HG03025 (cell line): ENCODE measurements at regions not wholly inside any gene's neighbourhood (a gene's known extent, or its start where the extent isn't known, plus 50 kb on each side); places are given as distances from the start of the nearest gene placed in this dataset.
"Not testable (repeated sequence)": the region's sequence is repeated elsewhere in the genome, so short reads cannot be mapped to it uniquely, and the experiment has no call there.

Experiments used
- ATAC-seq: cut with Tn5 transposase; IDR thresholded peaks from one replicate; pipeline ENCODE4 v1.9.1; 2021; ENCODE audit warnings: mild to moderate bottlenecking, moderate library complexity; ENCODE audit not compliant: unreplicated experiment, low FRiP score

- ATAC-seq, result no peak
Measured at GRCh38 chr6:94721459-94721858, 855.9 kb upstream of the MANEA start.

DNA sequence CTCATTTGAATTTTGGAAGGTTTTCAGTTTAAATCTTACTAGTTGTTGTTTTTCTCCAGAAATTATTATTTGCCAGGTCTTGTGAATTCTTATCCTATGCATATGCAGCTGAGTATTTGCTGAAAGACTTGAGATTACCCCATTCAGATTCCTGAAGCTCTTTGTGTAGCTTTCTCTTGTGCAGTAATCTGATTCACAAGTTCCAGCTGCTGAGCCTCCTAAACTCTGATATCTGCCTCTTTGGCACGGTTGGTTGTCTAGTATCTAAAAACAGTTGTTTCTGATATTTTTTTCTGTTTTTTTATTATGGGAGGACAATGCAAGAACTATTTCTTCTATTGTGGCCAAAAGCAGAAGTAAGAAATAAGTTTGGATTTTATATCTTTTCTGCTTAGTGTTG lies 863.9 kb upstream of the MANEA start:
- ATAC-seq, result no peak

GRCh38 chr6:94698773-94699172 lies 878.6 kb upstream of the MANEA start:
- no peak for ATAC-seq

GRCh38 chr6:94687255-94687654 lies 890.1 kb upstream of the MANEA start:
- ATAC-seq, result not testable (repeated sequence)

DNA sequence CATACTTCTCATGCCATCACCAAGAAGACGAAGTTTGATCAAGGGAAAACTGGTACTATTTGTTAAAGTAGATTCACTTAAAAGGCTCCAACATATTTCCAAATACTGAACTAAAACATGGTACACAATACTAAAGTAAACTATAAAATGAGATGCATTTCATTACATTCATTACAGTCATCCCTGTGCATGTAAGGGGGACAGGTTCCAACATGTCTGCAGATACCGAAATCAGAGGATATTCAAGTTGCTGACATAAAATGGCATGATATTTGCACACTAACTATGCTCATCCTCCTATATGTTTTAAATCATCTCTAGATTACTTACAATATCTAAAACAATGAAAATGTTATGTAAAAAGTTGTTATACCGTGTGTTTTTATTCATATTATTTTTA lies 893.9 kb upstream of the MANEA start:
- ATAC-seq, result no peak

GRCh38 chr6:94680669-94681212 lies 896.6 kb upstream of the MANEA start:
- no peak for ATAC-seq

DNA sequence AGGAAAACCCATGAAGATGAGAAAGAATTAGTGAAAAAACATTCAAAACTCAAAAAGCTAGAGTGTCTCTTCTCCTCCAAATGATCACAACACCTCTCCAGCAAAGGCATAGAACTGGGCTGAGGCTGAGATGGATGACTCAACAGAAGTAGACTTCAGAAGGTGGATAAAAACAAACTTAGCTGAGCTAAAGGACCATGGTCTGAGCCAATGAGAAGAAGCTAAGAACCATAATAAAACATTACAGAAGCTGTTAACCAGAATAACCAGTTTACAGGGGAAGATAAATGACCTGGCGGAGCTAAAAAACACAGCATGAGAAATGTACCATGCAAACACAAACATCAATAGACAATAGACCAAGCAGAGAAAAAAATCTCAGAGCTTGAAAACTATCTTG lies 904.1 kb upstream of the MANEA start:
- ATAC-seq, result no peak

DNA sequence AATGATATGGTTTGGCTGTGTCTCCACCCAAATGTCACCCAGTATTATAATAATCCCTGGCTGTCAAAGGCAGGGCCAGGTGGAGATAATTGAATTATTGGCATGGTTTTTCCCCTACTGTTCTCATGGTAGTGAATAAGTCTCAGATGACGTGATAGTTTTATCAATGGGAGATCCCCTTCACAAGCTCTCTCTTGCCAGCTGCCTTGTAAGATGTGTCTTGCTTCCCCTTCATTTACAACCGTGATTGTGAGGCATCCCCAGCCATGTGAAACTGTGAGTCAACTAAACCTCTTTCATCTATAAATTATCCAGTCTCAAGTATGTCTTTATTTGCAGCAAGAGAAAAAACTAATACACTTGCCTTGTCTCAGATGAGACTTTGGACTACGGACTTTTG lies 907.3 kb upstream of the MANEA start:
- ATAC-seq, result no peak

GRCh38 chr6:94668876-94669275 lies 908.5 kb upstream of the MANEA start:
- no peak for ATAC-seq

DNA sequence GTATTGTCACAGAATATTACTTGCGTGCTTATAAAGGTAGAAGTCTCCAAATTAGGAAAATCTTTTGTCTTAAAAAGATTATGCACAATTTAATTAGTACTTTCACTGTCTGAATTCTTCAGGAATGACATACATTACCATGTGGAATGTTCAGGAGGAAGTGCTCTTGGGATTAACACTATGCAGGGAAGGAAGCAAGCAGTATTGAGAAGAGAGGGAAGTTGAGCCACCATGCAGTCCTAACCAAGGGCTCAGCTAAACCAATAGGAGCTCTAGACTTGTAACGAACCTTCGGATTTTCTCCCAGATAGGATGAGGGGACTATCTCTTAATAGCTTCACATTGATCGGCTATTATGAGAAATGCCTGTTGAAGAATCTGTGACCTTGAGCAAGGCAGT lies 918.4 kb upstream of the MANEA start:
- ATAC-seq, result no peak

DNA sequence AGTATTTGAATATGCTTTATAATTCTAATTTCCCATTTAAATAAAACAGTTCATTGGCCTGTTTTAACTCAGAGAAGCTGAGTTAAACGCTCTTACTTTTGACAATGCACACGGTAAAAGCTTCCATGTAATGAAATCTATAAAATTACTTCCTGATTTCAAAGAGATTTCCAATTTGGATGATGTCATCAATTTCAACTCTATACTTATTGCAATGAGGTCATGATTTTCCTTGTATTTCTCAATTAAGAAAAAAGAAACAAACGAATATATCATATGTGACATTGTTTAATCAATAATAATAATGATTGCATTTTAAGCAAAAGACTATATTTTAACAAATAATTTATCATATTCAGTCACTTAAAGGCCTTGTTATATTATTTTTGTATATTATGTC lies 926.1 kb upstream of the MANEA start:
- ATAC-seq, result no peak

GRCh38 chr6:94645191-94645590 lies 932.1 kb upstream of the MANEA start:
- ATAC-seq, result no peak

- ATAC-seq, result no peak
Measured at GRCh38 chr6:94639564-94639963, 937.8 kb upstream of the MANEA start.

DNA sequence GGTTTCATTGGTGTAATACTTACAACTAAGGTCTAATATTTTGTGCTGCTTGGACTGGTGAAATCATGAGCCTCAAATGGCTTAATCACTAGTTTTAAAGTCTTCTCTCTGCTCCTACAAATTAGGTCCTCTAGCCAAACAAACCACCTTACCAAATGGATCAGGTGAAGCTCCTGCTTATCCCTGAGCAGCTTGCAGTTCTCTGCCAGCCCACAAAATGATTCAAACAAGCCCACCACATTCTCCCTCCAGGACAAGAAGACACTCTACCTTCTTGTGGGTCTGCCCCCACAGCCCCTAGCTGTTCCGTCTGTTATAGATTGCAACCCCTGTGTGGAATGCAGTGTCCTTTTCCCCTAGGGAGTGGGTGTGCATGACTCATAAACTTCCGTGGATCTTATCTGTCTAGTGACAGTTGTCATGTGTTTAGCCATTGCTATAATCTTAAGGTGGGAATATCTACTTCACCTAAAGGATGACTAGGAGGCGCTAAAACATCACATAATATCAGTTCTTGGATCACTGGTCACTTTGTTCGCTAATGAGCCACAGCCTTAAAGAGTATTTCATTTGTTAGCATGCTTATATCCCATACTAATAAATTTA lies 940.5 kb upstream of the MANEA start:
- ATAC-seq, result no peak

- ATAC-seq, result no peak
Measured at GRCh38 chr6:94623586-94623985, 953.7 kb upstream of the MANEA start.

GRCh38 chr6:94622783-94623182 lies 954.6 kb upstream of the MANEA start:
- no peak for ATAC-seq

DNA sequence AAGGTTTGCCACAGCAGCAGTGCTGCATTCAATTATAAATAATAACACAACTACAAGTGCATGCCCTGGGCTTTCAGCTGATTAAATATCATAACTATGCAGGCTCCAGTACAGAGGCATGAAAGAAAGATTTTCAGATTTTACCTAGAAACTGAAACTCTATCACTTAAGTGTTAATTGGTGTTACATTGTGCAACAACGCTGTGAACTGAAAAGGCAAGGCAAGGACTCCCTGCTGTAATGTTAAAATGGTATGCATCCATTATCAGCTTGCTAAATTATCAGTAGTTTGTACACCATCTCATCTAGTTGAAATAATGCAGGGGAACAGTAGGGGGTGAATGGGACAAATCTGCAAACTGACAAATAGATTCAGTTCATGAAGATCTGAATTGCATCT lies 976.7 kb upstream of the MANEA start:
- ATAC-seq, result no peak

DNA sequence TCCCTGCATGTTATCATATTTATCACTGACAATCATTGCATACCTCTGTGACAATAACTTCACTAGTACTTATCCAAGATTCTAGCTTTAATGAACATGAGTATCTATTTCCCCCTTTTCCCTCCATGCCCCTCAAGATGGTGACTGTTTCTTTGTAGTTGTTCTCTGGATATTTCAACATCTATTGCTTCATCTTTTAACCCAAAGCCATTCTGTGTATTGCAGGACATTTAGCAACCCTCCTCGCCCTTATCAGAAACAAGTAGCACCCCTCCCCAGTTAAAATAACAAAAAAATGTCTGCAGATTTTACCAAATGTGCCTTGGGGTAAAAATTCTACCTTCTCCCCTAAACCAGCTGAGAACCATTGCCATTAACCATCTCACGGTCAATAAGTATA lies 979.8 kb upstream of the MANEA start:
- no peak for ATAC-seq

DNA sequence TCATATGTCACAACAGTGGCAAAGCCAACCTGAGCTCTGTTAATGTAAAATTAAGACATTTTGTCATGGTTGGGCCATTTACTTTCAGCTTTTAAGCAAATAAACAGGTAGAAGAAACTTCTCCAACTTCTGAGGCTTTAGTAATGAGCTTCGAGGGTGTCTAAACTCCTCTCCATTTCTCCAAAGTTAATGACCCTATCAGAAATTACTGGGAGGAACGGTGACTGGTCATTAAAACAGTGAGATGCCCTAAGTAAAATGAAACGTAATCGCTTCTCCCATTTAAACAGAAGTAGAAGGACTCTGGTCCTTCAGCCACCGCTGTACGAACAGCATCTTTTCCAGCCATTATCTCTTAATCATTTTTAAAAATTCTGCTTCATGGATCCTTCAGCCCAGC lies 986.9 kb upstream of the MANEA start:
- no peak for ATAC-seq

GRCh38 chr6:94588301-94588700 lies 989.0 kb upstream of the MANEA start:
- no peak for ATAC-seq

- ATAC-seq, result no peak
Measured at GRCh38 chr6:94584211-94584610, 993.1 kb upstream of the MANEA start.

DNA sequence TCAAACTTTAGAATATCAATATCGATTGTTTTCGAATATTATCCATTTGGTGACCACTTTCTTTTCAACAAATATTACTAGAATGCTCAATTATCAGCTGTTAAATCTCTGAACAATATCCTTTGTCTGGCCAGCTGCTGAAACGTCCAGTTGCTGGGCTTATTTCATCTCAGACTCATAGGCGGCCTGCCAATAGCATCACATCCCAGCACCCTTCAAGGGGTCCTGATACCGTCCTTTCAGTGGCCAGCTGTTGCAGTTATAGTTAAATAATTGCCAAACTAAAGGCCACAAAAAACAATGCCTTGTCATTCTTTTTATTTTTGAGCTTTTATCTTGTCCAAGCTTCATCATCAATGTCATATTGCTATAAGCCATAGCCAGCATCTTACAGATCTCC lies 1006.8 kb upstream of the MANEA start:
- ATAC-seq, result no peak

DNA sequence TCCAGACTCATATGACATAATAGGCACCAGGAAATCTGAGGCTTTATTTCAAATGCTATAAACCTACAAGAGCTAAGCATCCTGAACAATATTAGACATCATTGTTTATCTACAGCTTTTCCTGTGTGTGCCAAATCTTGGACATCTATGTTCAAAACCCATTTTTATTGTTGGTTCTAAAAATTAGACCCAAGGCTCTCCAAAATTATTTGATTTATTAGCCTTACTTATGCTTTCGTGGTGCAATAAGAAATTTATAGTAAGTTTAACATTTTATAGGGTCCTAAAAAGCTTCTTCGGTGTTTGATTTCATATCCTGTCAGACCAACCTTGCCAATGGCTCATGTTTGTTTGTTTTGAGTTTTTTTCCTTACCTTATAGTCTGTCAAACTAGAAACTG lies 1014.5 kb upstream of the MANEA start:
- ATAC-seq, result no peak
